NT2/D1 (cell line): ENCODE measurements at regions not wholly inside any gene's neighbourhood (a gene's known extent, or its start where the extent isn't known, plus 50 kb on each side); places are given as distances from the start of the nearest gene placed in this dataset.
"Not testable (repeated sequence)": the region's sequence is repeated elsewhere in the genome, so short reads cannot be mapped to it uniquely, and the experiment has no call there.

Experiments
- DNase-seq: peaks from one replicate; pipeline ENCODE4 v3.0.0-alpha.2; 2011; ENCODE audit warnings: low read depth, low spot score
- H3K27me3 ChIP-seq: 2 replicates; pipeline ENCODE4 v1.6.0; 2011; ENCODE audit warnings: mild to moderate bottlenecking; ENCODE audit not compliant: insufficient read length, insufficient read depth
- H3K36me3 ChIP-seq: 2 replicates; pipeline ENCODE4 v1.6.1; 2011; ENCODE audit warnings: mild to moderate bottlenecking, low read length, mixed read lengths; ENCODE audit not compliant: insufficient read depth, insufficient read length
- H3K4me1 ChIP-seq: 2 replicates; pipeline ENCODE4 v1.5.1; 2011; ENCODE audit not compliant: insufficient read depth, insufficient read length
- H3K4me3 ChIP-seq: 2 replicates; pipeline ENCODE4 v1.5.1; 2011; ENCODE audit warnings: low read depth; ENCODE audit not compliant: insufficient read length
- H3K9ac ChIP-seq: 2 replicates; pipeline ENCODE4 v1.6.0; 2011; ENCODE audit warnings: low read depth; ENCODE audit not compliant: insufficient read length
- H3K9me3 ChIP-seq: 2 replicates; pipeline ENCODE4 v1.5.1; 2011; ENCODE audit warnings: mild to moderate bottlenecking, low read length; ENCODE audit not compliant: insufficient read depth
- SUZ12 ChIP-seq: IDR thresholded peaks from 2 replicates; pipeline ENCODE4 v1.6.1; 2011; ENCODE audit not compliant: insufficient read length, insufficient read depth; ENCODE audit errors: extremely low read depth
- YY1 ChIP-seq: IDR thresholded peaks from 2 replicates; pipeline ENCODE4 v1.6.1; 2011; ENCODE audit not compliant: insufficient read length, insufficient read depth
- ZNF274 ChIP-seq: IDR thresholded peaks from 2 replicates; pipeline ENCODE4 v1.6.1; 2011; ENCODE audit warnings: mild to moderate bottlenecking, low read depth, low read length

DNA sequence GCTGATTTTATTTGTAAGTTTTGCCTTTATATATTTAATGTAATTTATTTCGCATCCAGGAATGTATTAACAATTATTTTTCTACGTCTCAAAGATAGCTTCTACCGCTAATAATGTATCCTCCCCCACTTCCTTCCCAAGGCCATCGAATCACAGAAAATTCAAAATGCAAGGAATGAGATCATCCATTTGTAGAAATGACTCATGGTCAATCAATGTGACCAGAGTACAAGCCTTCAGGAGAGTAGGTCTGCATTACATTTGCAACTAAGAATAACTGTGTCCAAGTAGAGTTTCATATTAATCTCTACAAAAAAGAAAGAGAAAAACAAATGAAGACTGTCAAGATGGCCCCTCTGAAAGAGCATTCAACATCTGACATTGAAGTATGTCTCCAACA is 205.9 kb upstream of the PHF14 start:
- TF ChIP-seq ZNF274 (no peak), SUZ12 (no peak), YY1 (no peak)
- H3K4me1 ChIP-seq: no peaks in the 10 kb centered on the region
- H3K9me3 ChIP-seq: no peaks in the 10 kb centered on the region
- H3K27me3 ChIP-seq: no peaks in the 10 kb centered on the region
- no peak for DNase-seq
- H3K9ac ChIP-seq: no peak overlapping the region
- no peaks in the 10 kb centered on the region for H3K36me3 ChIP-seq
- no peak overlapping the region for H3K4me3 ChIP-seq

DNA sequence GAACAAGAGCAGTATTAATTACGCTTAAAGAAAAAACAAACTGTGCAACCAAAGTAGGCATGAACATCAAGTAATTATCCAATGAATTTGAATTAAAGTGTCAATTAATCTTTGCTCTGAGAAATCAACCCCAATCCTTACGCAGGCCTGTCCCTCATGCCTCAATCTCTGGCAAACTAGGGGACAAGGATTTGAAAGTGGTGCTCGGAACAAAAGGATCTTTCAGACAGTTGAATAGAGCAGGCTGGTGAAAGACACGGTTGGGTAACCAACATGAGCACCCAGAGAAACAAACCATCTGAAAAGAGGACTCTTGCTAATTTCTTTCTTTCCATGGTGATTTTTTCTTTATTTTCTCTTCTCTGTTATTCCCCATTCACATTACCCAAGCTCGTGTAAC is 203.5 kb upstream of the PHF14 start:
- Histone ChIP-seq H3K9ac (no peak overlapping the region), H3K9me3 (no peaks in the 10 kb centered on the region), H3K4me3 (no peak overlapping the region), H3K27me3 (no peaks in the 10 kb centered on the region), H3K4me1 (no peaks in the 10 kb centered on the region), H3K36me3 (no peaks in the 10 kb centered on the region)
- TF ChIP-seq SUZ12 (no peak), ZNF274 (no peak), YY1 (no peak)
- no peak for DNase-seq

DNA sequence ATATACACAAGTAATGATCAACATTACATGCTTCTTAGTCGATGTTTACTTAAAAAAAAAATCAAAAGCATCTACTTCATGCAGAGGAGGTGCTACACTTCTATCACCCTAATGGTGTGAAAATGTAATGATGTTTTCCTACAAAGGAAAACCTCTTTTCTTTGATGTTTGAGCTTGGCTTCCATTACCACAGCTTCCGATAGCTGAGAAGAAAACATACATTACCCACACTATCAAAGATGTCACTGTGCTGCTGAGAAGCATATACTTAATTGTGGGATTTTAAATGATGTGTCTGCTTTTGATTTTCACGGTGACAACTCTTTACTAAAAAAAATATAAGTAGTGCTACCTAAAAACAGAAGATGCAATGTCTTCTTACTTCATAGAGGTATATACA is 200.2 kb upstream of the PHF14 start:
- no peaks in the 10 kb centered on the region for H3K27me3 ChIP-seq
- no peaks in the 10 kb centered on the region for H3K9me3 ChIP-seq
- TF ChIP-seq YY1 (no peak), ZNF274 (no peak), SUZ12 (no peak)
- H3K4me1 ChIP-seq: no peaks in the 10 kb centered on the region
- DNase-seq: no peak
- no peaks in the 10 kb centered on the region for H3K36me3 ChIP-seq
- H3K9ac ChIP-seq: no peak overlapping the region
- no peak overlapping the region for H3K4me3 ChIP-seq

DNA sequence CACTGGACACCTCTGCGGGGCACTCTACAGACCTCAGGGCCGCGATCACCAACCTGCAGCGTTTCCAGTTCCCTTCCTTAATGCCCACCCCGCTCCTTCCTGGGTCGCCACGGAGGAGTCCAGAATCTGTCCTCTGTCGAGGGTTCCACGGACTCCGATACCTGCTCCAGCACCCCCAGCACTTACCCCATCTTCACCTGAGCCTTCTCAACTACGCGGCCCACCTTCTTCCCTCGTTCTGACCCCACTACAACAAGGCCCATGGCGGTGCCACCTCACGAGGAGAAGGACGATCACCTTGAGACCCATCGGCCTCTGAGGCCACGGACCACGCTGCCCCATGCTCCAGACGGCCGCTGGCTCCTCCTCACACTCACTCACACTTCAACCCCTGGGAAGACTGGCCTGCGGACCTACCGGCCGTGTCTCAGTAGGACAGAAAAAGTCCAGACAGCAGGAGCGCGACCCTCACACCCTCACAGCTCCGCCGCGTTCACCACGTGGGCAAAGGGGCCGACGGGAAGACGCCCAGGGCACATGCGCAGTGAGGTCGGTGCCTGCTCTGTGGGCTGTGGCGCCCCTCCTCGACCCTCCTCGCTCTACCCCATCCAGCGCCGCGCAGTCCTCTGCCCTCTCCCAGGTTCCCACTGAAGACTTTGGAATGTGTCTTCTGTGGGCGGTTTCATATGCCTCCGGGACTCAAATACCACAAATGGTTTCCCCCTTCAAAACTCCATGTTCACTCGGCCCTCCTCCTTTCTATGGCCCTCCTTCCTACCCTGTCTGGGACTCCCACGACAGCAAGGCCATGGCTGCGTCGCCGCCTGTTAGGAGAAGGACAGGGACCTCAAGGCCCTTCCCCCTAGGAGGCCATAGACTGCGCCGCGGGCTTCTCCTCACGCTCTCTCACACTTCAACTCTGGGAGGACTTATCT is 193.9 kb upstream of the PHF14 start:
- H3K9me3 ChIP-seq: no peaks in the 10 kb centered on the region
- no peaks in the 10 kb centered on the region for H3K27me3 ChIP-seq
- no peak for TF ChIP-seq YY1
- peaks cover 2% of the 10 kb centered on the region for H3K4me1 ChIP-seq
- no peak overlapping the region for H3K9ac ChIP-seq
- DNase-seq: no peak
- H3K36me3 ChIP-seq: no peaks in the 10 kb centered on the region
- H3K4me3 ChIP-seq: no peak overlapping the region

DNA sequence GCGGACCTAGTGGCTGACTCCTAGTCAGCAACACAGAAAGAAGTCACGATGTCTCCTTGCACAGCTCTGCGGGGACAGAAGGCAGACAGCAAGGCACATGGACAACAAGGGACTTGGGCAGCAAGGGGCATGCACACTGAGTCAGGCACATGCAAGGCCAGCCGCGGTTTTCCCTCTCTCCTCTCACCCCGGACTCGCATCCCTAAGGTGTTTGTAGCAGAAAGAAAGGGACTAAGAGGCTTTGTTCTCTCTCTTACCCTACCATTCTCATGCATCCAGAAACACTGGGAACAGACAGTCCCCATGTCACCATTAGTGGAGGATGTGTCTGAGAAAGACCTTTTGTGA is 193.3 kb upstream of the PHF14 start:
- peak; percentile 42 for DNase-seq
- Histone ChIP-seq H3K36me3 (no peaks in the 10 kb centered on the region), H3K9me3 (no peaks in the 10 kb centered on the region), H3K27me3 (no peaks in the 10 kb centered on the region), H3K9ac (no peak overlapping the region), H3K4me3 (no peak overlapping the region), H3K4me1 (peaks cover 2% of the 10 kb centered on the region)
- TF ChIP-seq ZNF274 (no peak), SUZ12 (no peak), YY1 (no peak)

DNA sequence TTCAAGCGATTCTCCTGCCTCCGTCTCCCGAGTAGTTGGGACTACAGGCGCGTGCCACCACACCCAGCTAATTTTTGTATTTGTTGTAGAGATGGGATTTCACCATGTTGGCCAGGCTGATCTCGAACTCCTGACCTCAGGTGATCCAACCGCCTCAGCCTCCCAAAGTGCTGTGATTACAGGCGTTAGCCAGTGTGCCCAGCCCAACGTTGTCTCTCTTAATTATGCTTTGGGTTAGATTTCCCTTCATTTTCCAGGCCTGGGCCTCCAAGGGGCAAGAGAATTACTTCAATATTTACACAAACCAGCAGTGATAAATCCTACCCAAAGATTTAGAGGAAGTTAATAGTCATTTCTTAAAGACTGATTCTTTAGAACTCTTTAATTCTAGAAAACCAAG is 186.7 kb upstream of the PHF14 start:
- DNase-seq, H3K9ac ChIP-seq, H3K36me3 ChIP-seq, H3K27me3 ChIP-seq, H3K4me3 ChIP-seq, H3K4me1 ChIP-seq, H3K9me3 ChIP-seq: not testable (repeated sequence)

DNA sequence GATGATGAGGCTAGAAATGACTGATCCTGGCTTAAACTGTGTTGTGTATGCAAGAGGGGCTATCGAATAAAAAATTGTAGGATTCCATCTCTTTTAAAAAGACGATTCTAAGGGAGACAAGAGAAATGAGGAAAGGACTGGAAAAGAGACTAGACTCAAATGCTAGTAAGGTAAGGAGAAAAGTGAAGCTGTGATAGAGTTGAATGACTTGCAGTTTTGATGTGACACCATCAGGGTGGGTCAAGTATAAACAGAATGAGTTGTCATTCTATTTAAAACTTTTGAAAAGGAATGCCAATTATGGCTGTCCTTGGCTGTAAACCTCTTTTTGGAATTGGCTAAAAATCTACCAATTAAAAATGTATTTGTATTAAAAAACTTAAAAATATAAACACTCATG is 184.5 kb upstream of the PHF14 start:
- no peak for DNase-seq
- Histone ChIP-seq H3K9ac (no peak overlapping the region), H3K9me3 (no peaks in the 10 kb centered on the region), H3K27me3 (no peaks in the 10 kb centered on the region), H3K4me3 (no peak overlapping the region), H3K4me1 (no peaks in the 10 kb centered on the region), H3K36me3 (no peaks in the 10 kb centered on the region)
- TF ChIP-seq YY1 (no peak), ZNF274 (no peak), SUZ12 (no peak)

DNA sequence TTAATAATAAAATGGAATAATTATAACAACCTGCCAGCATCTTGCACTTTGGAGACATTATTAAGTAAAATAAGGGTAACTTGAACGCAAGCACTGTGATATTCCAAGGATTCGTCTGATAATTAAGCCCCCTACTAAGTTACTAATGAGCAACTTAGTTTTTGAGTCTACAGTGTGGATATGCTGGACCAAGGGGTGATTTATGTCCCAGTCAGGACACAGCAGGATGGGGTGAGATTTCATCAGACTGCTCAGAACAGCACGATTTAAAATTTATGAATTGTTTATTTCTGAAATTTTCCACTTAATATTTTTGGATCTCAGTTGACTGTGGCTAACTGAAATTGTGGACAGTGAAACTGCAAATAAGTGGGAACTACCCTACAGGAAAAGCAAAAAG is 182.8 kb upstream of the PHF14 start:
- no peak overlapping the region for H3K9ac ChIP-seq
- no peaks in the 10 kb centered on the region for H3K4me1 ChIP-seq
- no peaks in the 10 kb centered on the region; the same call in 1 of the 2 replicates for H3K9me3 ChIP-seq
- no peaks in the 10 kb centered on the region for H3K36me3 ChIP-seq
- no peaks in the 10 kb centered on the region for H3K27me3 ChIP-seq
- no peak overlapping the region for H3K4me3 ChIP-seq
- TF ChIP-seq ZNF274 (no peak), SUZ12 (no peak), YY1 (no peak)
- DNase-seq: no peak
